Neural progenitor cell (in vitro differentiated cells): ENCODE measurements at regions not wholly inside any gene's neighbourhood (a gene's known extent, or its start where the extent isn't known, plus 50 kb on each side); places are given as distances from the start of the nearest gene placed in this dataset.

Experiments
- EZH2 ChIP-seq: fragments of 200-600 bp; sonication (generic); IDR thresholded peaks from 2 replicates; pipeline ENCODE4 v1.6.1; 2017; ENCODE audit warnings: antibody characterized with exemption, mild to moderate bottlenecking, moderate library complexity
- TF ChIP-seq, protein P1 (sequence below): fragments of 200-600 bp; sonication (generic); IDR thresholded peaks from 2 replicates; pipeline ENCODE4 v1.5.1; 2017; ENCODE audit warnings: antibody characterized with exemption, mild to moderate bottlenecking

DNA sequence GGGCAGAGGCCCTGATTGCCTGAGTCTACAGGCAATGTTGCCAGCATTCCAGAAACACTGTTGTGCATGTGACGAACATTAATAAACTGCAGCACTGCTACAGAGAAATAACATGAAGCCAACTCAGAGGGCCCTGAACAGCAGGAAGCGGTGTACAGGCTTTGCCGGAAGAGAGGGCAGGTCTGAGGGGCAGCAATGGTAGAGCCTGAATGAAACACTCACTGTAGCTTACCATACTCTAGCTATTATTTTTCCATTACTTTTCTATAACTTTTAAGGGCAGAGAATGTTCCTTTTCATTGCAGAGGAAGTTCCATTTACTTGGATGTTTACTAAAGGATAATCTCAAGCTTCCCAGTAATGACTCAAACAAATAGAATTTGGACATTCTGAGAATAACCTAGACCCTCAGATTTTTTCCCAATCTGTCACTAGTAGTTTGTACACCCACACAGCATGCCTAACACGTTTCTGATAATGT, 150.4 kb downstream of the MTX2 start:
- TF ChIP-seq, protein P1, sequence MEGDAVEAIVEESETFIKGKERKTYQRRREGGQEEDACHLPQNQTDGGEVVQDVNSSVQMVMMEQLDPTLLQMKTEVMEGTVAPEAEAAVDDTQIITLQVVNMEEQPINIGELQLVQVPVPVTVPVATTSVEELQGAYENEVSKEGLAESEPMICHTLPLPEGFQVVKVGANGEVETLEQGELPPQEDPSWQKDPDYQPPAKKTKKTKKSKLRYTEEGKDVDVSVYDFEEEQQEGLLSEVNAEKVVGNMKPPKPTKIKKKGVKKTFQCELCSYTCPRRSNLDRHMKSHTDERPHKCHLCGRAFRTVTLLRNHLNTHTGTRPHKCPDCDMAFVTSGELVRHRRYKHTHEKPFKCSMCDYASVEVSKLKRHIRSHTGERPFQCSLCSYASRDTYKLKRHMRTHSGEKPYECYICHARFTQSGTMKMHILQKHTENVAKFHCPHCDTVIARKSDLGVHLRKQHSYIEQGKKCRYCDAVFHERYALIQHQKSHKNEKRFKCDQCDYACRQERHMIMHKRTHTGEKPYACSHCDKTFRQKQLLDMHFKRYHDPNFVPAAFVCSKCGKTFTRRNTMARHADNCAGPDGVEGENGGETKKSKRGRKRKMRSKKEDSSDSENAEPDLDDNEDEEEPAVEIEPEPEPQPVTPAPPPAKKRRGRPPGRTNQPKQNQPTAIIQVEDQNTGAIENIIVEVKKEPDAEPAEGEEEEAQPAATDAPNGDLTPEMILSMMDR = no peak
- TF ChIP-seq EZH2 = no peak
